Esophagus mucosa (tissue), 1 donor: ENCODE measurements at regions not wholly inside any gene's neighbourhood (a gene's known extent, or its start where the extent isn't known, plus 50 kb on each side); places are given as distances from the start of the nearest gene placed in this dataset.
"Not testable (repeated sequence)": the region's sequence is repeated elsewhere in the genome, so short reads cannot be mapped to it uniquely, and the experiment has no call there.

ENCODE experiments used
- ATAC-seq: fragments of 200-7000 bp; cut with Tn5 transposase; one replicate; pipeline ENCODE4 v1.9.1; 2020
- donor health status: DM: yes; HTN: yes; CAD: no.

DNA sequence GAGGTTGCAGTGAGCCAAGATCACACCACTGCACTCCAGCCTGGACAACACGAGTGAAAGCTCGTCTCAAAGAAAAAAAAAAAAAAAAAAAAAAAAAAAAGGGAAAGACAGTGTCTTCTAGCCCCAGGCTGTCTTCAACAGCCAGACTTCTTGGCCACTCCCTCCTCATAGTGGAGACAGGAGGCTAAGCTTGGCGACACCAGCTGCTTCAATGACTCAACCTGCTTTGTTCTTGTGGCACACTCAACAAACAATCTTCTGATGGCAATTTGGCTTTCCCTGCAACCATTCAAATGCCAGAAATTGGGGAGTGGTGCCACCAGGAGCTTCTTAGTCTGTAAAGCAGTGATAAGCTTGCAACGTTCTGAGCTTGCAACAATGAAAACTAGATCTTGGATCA lies 290.4 kb upstream of the DYNLRB2 start:
- ATAC-seq: peak; percentile 62

DNA sequence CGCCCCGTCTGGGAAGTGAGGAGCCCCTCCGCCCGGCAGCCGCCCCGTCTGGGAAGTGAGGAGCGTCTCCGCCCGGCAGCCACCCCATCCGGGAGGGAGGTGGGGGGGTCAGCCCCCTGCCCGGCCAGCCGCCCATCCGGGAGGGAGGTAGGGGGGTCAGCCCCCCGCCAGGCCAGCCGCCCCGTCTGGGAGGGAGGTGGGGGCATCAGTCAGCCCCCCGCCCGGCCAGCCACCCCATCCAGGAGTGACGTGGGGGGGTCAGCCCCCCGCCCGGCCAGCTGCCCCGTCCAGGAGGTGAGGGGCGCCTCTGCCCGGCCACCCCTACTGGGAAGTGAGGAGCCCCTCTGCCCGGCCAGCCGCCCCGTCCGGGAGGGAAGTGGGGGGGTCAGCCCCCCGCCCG lies 297.5 kb upstream of the DYNLRB2 start:
- not testable (repeated sequence) for ATAC-seq

DNA sequence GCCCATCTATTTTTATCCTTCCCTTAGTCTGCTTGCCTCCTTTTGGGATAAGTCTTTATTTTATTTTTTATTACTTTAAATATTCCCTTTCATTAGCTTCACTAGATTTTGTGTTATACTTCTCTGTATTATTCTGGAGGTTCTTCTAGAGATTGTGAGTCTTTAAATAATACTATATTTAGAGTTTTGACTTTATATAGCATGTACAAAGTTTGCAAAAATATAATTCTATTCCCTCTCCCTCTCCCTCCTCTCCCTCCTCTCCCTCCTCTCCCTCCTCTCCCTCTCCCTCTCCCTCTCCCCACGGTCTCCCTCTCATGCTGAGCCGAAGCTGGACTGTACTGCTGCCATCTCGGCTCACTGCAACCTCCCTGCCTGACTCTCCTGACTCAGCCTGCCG lies 298.5 kb upstream of the DYNLRB2 start:
- not testable (repeated sequence) for ATAC-seq

DNA sequence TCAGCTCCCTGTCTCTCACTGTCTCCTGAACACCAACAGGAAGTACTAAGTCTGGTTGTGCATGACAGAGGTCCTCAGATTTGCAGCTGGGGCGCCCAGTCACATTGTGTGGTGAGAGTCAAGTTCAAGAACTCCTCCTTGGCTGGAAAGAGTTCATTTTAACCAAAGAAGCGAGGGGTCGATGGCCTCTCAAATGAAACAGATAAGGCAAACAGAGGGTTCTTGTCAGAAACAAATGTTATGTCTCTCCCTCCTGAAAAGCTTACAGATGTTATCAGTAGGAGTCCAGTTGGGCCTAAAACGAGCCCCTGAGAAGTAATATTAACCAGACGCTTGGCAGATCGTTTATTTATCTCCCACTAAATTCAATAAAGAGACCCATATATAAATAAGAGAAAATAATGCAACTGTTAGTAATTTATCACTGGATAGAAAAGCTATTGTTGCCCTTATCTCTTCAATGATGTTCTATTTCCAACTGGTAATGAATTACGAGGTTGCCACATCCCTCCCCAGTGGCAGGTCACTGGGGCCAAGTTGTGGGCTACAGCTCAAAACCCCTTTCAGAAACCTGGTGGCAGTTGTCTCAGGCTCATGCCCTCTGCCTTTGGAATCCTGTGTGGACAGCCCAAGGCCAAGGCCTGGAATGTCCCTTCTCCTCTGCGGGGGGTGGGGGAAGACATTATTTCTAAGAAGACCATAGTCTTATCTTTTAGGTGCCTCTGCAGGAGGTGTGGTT lies 307.5 kb upstream of the DYNLRB2 start:
- ATAC-seq: no peak

DNA sequence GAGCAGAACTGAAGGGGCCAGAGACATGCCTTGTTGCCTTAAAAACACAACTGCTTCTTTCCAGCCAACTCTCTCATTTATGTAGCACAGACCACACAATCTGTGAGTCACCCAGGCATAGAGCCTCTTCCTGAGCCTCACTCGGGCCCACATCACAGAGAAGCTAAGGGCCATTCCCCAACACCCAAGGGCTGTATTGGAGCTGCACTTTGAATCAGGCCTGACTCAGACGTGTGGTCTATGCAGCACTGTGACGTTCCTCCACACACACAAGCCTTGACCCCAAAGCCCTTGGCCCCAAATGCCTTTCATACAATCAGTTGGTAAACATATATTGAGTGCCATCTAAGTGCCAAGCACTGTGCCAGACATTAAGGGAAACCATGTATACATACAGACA lies 308.9 kb upstream of the DYNLRB2 start:
- peak; percentile 44 for ATAC-seq

DNA sequence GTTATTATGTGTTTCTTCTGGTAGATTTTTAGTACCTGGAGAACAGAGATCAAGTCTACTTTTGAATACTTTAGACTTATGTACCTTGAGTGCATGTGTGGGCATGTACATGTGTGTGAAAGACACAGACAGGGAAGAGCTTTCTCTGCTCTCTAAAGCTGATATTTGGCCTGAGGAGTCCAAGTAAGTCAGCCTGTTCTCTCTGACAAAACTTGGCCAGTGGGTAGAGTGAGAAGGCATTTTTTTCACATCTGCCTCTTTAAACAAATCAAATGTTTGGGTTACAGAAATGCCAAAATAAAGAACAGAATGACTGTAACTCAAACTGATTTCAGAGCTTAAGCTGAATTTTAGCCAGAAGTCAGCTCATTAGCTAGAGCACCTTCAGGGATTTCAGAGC lies 309.7 kb upstream of the DYNLRB2 start:
- peak; percentile 72 for ATAC-seq

DNA sequence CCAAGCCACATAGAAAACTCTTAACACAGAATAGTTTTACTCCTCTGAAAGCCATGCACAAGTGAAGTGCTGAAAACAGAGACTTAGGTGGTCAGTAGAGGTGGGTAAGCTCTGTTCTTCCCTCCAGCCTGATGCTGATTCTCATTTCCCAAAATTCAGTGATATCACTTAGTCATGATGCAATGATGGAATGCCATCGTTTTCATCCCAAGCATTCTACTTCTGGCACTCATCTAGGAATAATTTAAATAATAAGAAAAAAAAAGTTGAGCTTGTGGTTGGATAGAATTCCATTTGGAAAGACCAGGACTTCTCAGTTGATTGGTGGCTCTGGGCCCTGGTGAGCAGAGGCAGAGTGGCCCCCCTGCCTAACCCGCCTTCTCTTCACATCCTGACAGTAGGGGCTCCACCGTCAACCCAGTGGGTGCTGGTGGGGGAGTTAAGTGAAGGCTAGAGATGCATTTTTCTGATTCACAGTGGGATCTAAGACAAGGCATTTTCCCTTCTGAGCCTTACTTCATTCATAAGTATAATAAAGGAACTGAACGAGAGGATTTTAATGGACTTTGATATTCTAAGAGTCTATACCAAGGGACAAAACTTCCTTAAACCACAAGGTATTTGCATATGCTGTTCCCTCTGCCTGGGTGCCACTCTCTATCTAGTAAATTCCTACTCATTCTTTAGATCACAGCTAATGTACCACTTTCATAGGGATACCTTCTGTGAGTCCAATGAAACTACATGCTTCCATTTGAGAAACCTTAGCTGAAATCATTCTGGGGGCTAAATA lies 310.3 kb upstream of the DYNLRB2 start:
- ATAC-seq: no peak

DNA sequence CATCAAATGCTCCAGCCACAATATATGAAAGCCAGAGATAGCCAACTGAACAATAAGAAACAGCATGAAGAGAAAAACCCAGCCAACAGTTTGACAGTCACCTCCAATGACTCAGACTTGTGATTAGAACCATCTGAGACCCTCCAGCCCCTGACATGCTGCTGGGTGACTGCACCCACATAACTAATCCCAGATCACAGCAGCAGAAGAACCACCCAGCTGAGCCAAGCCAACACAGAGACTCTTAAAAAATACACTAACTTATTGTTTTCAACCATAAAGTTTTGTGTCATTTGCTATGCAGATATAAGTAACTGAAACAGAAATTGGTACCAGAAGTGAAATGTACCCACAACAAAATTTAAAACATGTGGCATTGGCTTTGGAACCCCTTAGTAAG lies 314.3 kb upstream of the DYNLRB2 start:
- no peak for ATAC-seq

DNA sequence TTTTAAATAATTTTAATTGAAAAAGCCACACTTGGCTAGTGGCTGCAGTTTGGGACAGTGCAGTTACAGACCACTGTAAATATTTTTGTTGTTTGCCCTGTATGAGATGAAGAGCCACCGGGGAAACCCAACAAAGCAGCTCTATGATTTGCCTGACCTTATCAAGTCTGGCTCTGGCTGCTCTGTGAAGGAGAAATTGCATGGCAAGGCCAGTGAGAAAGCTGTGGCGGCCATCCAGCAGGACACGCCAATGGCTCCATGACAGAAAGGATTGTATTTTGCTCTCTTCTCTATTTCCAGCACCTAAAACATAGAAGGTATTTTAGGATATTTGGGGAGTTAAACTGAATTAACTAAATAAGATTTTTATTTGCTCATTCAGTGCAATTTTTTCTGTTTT lies 330.0 kb upstream of the DYNLRB2 start:
- no peak for ATAC-seq

DNA sequence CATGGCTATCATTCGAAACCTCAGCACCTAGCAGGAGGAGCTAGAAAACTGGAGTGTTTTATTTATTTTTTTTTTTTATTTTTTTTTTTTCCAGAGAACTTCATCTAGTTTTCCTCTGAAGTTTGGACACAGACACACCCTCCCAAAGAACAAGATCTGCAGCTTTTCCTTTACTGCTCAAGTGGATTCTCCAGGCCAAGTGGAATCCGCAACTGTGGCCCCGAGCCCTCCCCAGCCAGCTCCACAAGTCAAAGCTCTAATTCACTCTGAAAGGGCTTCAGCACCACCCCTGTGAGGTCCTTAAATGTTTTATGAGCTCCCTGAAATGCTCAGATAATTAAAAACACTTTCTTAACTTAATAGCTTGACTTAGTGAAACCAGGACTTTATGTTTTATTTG lies 332.1 kb upstream of the DYNLRB2 start:
- peak; percentile 35 for ATAC-seq

DNA sequence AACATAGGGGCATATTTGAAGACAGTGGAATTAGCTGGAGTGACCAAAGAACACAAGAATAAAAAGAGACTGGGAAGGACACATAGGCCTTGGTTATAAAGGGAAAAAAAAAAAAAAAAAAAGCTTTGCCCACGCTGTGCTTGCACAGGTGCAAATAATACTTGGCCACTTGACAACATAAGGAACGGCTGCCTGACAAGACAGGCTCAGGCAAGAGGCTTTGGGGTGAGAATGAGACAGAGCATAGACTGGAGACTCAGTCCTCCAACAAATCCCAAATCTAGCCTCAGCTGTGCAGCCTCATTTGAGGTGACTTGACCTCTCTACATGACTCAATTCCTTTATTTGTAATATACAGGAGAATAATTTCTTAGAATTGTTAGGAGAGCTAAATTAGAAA lies 332.8 kb upstream of the DYNLRB2 start:
- peak; percentile 62 for ATAC-seq

DNA sequence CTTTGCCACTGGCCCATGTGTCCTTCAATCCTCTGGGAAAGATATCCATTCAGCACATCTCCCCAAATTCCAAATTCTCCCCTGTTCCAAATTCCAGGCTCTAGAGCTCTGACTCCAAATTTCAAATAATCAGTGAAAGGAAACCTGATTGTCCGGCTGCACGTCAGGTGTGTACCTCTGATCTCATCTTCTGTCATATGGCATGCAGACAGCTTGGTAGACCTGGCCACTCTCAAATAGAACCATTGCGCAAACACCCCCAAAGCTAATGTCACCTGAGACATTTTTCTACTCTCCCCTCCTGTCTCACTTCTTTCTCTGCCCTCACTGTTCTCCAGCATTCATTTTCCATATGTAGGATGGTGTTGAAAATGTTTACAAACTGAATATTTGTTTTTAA lies 337.0 kb upstream of the DYNLRB2 start:
- peak; percentile 35 for ATAC-seq

DNA sequence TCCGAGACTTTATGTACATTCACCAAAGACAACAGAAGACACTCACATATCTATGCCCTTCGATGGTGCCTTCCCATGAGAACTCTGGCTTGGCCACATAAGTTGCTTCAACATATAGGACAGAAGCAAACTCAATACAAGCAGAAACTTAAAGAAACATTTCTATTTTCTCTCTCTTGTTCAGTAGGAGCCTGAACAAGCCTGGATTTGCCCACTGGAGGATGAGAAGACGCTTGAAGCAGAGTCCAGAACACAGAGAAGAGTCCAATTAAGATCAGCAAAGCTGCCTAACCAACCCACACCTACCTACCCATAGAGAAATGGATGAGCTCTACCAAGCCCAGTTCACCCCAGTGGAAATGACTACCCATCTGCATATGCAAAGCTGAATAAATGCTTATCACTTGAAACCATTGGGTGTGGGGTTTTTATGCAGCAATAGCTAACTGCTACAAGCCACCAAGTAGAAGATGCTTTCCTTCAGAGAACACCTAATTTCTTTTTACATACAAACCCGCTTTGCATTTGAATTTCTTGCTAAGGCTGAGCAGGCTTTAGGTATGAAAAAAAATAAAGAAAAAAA lies 337.9 kb upstream of the DYNLRB2 start:
- no peak for ATAC-seq

DNA sequence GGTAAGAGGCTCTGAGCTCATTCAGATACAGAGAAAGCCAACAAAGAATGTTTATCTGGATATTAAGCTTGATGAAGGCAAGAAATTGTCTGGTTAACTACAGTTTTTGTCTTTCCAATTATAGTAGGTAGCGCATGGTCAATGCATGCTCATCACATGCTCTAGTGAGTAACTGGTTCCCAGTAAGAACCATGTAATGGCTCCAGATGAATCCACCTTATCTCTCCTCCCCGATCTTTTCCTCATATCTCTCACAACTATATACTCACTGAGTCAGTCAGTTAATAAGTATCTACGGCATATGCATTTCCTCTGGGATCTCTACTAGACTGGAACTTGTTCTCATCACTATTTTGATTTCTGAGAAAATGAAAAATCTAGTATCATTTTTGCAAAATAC lies 340.7 kb upstream of the DYNLRB2 start:
- no peak for ATAC-seq

DNA sequence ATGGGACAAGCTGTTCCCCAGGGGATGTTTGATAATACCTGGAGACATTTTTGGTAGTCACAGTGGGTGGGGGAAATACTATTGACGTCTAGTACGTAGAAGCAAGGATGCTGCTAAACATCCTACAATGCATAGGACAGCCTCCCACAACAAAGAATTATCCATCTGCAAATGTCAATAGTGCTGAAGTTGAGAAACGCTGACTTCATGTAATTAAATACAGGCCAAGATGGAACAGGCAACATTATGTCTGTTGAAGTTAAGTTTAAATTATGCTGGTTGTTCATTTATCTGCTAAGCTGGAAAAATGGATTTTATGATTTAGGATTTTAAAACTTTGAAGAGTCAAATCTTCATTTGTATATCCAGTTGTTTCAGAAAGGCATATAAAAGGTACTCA lies 341.2 kb upstream of the DYNLRB2 start:
- ATAC-seq: no peak

DNA sequence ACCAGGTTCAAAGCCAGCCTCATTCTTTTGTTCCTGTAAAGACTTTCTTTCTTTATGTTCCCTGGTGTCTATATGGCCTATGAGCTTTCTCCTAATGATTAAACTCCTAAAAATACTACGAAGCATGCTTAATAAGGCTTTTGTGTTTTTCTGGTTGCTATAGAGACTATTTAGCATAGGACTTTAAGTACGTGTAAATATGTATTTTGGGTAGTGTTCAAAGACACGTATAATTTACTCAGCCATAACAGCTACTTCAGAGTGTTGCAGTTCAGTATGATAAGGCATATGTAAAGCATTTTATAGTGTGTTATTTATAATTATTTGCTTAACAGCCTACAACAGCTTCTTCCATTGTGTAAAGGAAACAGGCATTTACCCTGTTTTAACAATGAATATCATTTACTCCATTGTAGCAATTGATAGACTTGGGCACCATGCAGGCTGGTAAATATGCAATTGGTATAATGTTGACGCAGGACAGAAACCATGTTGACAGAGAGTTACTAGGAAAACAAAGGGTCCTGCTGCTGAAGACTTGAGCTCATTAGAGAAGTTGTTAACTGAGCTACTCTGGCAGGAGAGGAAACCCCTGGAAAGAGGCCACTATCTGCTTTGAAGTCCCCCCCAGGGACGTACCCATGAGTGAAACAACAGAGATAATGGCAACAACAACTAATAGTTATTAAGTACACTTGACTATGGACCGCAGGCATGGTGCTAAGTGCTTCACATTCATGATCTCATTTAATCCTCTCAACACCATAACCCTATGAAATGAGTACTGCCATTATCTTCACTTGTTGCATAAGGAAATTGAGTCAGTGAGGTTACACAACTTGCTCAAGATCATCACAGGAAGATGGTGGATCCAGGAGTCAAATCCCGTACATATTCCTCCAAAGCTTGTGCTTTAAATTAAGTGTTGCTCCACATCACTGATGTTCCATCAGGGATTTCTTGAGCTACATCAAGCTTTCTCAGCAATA lies 342.2 kb upstream of the DYNLRB2 start:
- peak; percentile 66 for ATAC-seq

DNA sequence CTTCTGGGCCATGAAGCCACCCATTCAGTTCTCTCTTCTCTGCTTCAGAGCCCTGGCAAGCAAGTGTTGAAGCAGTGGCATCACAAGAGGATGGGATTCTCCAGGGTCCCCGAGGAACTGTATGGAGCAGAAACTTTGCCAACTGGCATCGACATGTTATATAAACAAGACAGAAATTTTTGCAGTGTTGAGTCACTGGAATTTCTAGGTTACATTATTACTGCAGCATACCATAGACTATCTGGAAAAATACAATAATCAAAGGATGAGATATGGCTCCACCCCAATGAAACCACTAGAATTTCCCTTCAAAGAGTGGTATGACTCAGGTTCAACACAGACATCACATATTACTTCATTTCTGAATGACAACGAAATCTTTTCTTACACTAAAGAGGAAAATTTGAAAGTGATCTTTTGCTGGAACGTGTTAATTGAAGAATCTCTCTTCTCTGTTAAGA lies 343.0 kb upstream of the DYNLRB2 start:
- ATAC-seq: peak; percentile 47

DNA sequence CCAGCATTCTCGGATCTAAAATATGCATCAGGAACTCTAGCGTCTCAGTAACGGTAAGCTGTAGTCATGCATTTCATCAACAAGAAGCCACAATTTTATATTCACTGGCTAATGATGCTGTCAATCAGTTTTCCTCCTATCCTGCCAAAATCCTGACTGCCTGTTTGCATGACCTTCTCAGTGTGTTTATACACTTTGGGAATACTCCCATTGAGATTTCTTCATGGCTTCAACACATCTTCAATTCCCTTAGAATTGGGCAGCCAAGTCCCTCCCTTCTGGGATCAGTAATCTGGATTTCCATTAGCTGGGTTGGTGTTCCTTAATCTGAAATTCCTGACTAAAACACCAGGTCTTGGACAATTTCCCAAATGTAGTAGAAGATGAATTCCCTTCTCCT lies 348.9 kb upstream of the DYNLRB2 start:
- no peak for ATAC-seq

DNA sequence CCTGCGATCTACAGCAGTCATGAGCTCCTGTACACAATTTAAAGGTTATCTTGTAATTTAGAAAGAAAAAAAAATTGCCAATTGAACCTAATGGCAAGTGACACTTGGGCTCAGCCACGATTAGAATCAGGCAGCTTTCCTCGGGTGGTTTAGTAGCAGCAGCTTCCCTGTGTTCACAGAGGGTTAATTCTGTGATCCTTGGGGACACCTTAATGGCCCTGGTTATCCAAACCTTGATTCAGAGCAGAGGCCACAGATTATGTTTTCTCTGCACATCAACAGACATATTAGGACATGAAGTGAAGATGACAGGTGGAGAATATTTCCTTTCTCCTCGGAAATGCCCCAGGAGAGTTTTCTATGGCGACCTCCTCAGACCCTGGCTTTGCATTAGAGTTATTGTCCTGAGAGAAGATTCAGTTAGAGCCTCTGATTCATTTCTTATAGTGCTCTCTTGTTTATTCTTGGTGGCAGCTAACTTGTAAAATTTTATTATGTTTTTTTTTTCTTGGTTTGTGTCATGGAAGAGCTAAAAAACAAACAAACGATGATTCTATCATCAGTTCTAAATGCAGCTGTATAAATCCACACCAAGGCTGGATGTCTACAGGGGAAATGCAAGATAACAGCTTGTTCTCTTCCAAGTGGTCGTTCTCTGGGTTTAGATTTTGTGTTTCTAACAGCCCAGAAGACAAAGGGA lies 351.2 kb upstream of the DYNLRB2 start:
- no peak for ATAC-seq

DNA sequence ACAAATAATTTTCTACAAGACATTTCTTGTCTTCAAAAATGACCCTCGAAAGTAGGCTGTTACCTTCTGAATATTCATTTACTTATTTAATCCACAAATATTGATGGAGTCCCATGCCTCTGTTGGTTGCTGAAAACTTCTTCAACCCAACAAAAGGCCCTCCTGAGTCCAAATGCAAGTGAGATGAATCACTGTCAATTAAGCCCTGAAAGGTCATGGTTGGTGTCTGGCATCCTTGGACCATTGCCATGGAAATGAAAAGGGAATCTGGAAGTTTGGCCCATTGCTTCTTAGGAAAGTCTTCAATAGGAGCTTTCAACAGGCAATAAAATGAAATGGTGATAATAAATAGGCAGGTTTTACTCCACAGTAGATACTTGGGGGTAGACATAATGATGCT lies 364.7 kb upstream of the DYNLRB2 start:
- no peak for ATAC-seq

DNA sequence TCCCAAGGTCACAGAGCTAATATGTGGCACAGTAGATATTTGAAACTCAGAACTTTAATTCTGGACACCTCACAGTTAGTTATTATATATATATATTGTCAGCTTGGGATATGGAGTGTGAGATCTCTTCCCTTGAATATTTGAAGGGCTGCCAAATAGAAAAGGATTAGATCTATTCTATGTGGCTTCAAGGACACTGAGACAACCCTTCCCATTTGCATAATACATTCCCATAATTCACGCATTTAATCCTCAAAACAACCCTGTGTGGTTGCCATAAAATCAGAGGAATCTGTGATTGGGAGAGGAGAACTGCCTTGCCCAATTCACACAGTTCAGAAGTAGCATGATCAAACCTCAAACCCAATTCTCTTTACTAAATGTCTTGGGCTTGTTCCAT lies 365.8 kb upstream of the DYNLRB2 start:
- ATAC-seq: no peak

DNA sequence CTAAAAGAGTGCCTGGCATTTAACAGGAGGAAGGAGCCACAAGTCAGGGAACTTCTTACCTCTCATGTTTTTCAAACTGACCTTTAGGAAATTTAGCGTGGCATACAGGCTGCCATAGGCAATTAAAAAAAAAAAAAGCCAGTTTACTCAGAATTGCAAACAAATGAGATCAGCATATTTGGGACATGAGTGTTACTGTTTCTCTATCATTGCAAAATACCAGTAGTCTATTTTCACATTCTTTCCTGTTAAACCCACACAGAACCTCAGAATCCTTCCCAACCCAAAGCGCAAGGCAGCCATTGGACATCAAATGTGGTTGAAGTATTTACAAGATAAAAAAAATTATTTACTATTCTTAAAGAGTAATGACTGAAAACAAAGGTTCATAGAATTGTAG lies 366.4 kb upstream of the DYNLRB2 start:
- no peak for ATAC-seq
